Right lobe of liver (tissue), 6 donors: ENCODE measurements at regions not wholly inside any gene's neighbourhood (a gene's known extent, or its start where the extent isn't known, plus 50 kb on each side); places are given as distances from the start of the nearest gene placed in this dataset.
A peak's percentile ranks its signal among the peaks of the same experiment; 100 is the strongest.

Experiments
- ATAC-seq, 4 donors: fragments of 200-7000 bp; cut with Tn5 transposase; one replicate each; pipeline ENCODE4 v1.9.1; 2020; ENCODE audit warnings: mild to moderate bottlenecking in 4 of 4, moderate library complexity in 4 of 4
- DNase-seq, 3 donors: peaks; one replicate each; pipeline ENCODE4 v3.0.0-alpha.2; 2020
- H3K27ac ChIP-seq, 3 donors: fragments of 200-600 bp; one replicate each; pipeline ENCODE4 v1.8.0; 2022
- H3K27me3 ChIP-seq, 2 donors: fragments of 200-600 bp; one replicate each; pipeline ENCODE4 v1.8.0; 2022
- H3K36me3 ChIP-seq, 4 donors: fragments of 200-600 bp; sonication (generic) in 1 of 4; one replicate each; pipeline versions ENCODE4 v1.5.1 to v1.8.0; 2017 to 2022; ENCODE audit warnings: control low read depth in 1 of 4
- H3K4me1 ChIP-seq, 4 donors: fragments of 200-600 bp; sonication (generic) in 1 of 4; one replicate each; pipeline versions ENCODE4 v1.5.1 to v1.8.0; 2017 to 2022; ENCODE audit warnings: control low read depth in 1 of 4
- H3K4me3 ChIP-seq, 3 donors: fragments of 200-600 bp; one replicate each; pipeline ENCODE4 v1.8.0; 2022
- H3K9me3 ChIP-seq, 4 donors: fragments of 200-600 bp; sonication (generic) in 1 of 4; one replicate each; pipeline versions ENCODE4 v1.5.1 to v1.8.0; 2017 to 2022; ENCODE audit warnings: control low read depth in 1 of 4
- CTCF ChIP-seq, 4 donors: fragments of 200-600 bp in 3 of 4; fragments of 450-650 bp in 1 of 4; IDR thresholded peaks; one replicate each; pipeline versions ENCODE4 v1.5.1 to v1.8.0; 2016 to 2022; ENCODE audit warnings: antibody characterized with exemption in 4 of 4, mild to moderate bottlenecking in 2 of 4
- POLR2A ChIP-seq: fragments of 450-650 bp; IDR thresholded peaks from one replicate; pipeline ENCODE4 v1.6.1; 2017; ENCODE audit warnings: antibody characterized with exemption, mild to moderate bottlenecking
- WGBS: methylation state at CpG from one replicate; pipeline ENCODE4 v1.1.6; 2018; ENCODE audit warnings: low coverage, low lambda C conversion rate; ENCODE audit not compliant: insufficient coverage; ENCODE audit errors: missing lambda C conversion rate; 5-methylcytosine and 5-hydroxymethylcytosine counted together
- intact Hi-C, 2 donors: fragments of 100-400 bp; cut with DNase I; formaldehyde crosslinking; loops; one replicate each; pipeline versions ENCODE4 v1.11.2 to v1.14.1; 2022
- donor health status: DM: no; HTN: yes; CAD: no.
- donor health status: DM: no; HTN: no; CAD: no.
- donor health status: DM: no; HTN: no; CAD: no.
- donor health status: DM: no; HTN: yes; CAD: no.
- donor health status: DM: no; HTN: yes; CAD: no.

GRCh38 chr2:175393851-175394250, 212.3 kb upstream of the ATP5MC3 start:
- Histone ChIP-seq H3K36me3 (no peaks in the 10 kb centered on the region), H3K9me3 (no peaks in the 10 kb centered on the region), H3K27ac (no peak overlapping the region), H3K27me3 (no peaks in the 10 kb centered on the region), H3K4me3 (no peak overlapping the region), H3K4me1 (no peaks in the 10 kb centered on the region)
- ATAC-seq, result no peak
- no peak for DNase-seq
- WGBS, result 67% methylated on average over 1 of the region's 1 CpG
- intact Hi-C loops, result no loop called here
- TF ChIP-seq POLR2A (no peak), CTCF (IDR thresholded peaks at IDR 0.05) (no peak)

- Histone ChIP-seq H3K27ac (no peak overlapping the region), H3K27me3 (no peaks in the 10 kb centered on the region), H3K4me3 (no peak overlapping the region), H3K4me1 (no peaks in the 10 kb centered on the region), H3K36me3 (no peaks in the 10 kb centered on the region), H3K9me3 (no peaks in the 10 kb centered on the region)
- DNase-seq (no peak), ATAC-seq (no peak)
- TF ChIP-seq POLR2A, result no peak
- TF ChIP-seq CTCF (IDR thresholded peaks at IDR 0.05), result no peak
- 18% methylated on average over 2 of the region's 2 CpGs for WGBS
- intact Hi-C loops, result no loop called here
These were observed 201.8 kb upstream of the ATP5MC3 start for GRCh38 chr2:175383286-175383685.

- intact Hi-C loops, result no loop called here
- Histone ChIP-seq H3K27ac (no peak overlapping the region), H3K27me3 (no peaks in the 10 kb centered on the region), H3K9me3 (no peaks in the 10 kb centered on the region), H3K4me1 (no peaks in the 10 kb centered on the region), H3K4me3 (no peak overlapping the region), H3K36me3 (no peaks in the 10 kb centered on the region)
- DNase-seq, result no peak
- WGBS, result 70% methylated on average over 1 of the region's 1 CpG
- no peak for TF ChIP-seq POLR2A
- TF ChIP-seq CTCF (IDR thresholded peaks at IDR 0.05), result no peak
- no peak for ATAC-seq
These were observed 192.2 kb upstream of the ATP5MC3 start for GRCh38 chr2:175373729-175374128.

- WGBS, result 23% methylated on average over 8 of the region's 8 CpGs
- H3K27me3 ChIP-seq, result no peaks in the 10 kb centered on the region
- ATAC-seq (peak; percentile 46 to 89 (median 66)), DNase-seq (peak in 1 of 3 donors; percentile 19)
- TF ChIP-seq POLR2A (no peak), CTCF (IDR thresholded peaks at IDR 0.05) (no peak)
- no peaks in the 10 kb centered on the region for H3K36me3 ChIP-seq
- intact Hi-C loops, result no loop called here
- no peaks in the 10 kb centered on the region for H3K9me3 ChIP-seq
- H3K27ac ChIP-seq, result no peak overlapping the region
- no peaks in the 10 kb centered on the region for H3K4me1 ChIP-seq
- no peak overlapping the region for H3K4me3 ChIP-seq
These were observed 191.5 kb upstream of the ATP5MC3 start for GRCh38 chr2:175372704-175373701.
